Motor neuron (in vitro differentiated cells): ENCODE measurements at regions not wholly inside any gene's neighbourhood (a gene's known extent, or its start where the extent isn't known, plus 50 kb on each side); places are given as distances from the start of the nearest gene placed in this dataset.
A peak's percentile ranks its signal among the peaks of the same experiment; 100 is the strongest.

Source experiments
- ATAC-seq, 8 experiments: fragments of 200-7000 bp; cut with Tn5 transposase; replicated peaks in 6 of 8; 2 replicates each; pipeline ENCODE4 v1.8.0; 2021; ENCODE audit warnings: mild to moderate bottlenecking in 8 of 8, moderate library complexity in 8 of 8
- H3K27ac ChIP-seq, 2 donors: fragments of 250-450 bp; sonication (Bioruptor Pico); 2 replicates each; pipeline ENCODE4 v1.9.0; 2021; ENCODE audit warnings: antibody characterized with exemption in 2 of 2, mild to moderate bottlenecking in 2 of 2, moderate library complexity in 1 of 2
- H3K4me1 ChIP-seq, 2 donors: fragments of 250-450 bp; sonication (Bioruptor Pico); replicated peaks in 1 of 2; 2 replicates each; pipeline ENCODE4 v1.6.1; 2021; ENCODE audit warnings: antibody characterized with exemption in 2 of 2, mild to moderate bottlenecking in 2 of 2, moderate library complexity in 1 of 2
- H3K4me3 ChIP-seq, 5 donors: fragments of 250-450 bp; sonication (Bioruptor Pico); 2 replicates each; pipeline ENCODE4 v1.9.0; 2021; ENCODE audit warnings: antibody characterized with exemption in 5 of 5, mild to moderate bottlenecking in 5 of 5, moderate library complexity in 4 of 5
- WGBS, 10 experiments: fragments of 450-650 bp; shearing (Covaris generic); methylation state at CpG; one replicate each; pipeline ENCODE4 v1.0.0; 2022; 5-methylcytosine and 5-hydroxymethylcytosine counted together
- in situ Hi-C, 9 experiments: fragments of 400-800 bp; cut with MboI; loops; one replicate each; pipeline ENCODE4 v1.15.0; 2021; ENCODE audit warnings: low sequenced_read_pairs in 9 of 9, low pct_unique_long_range_greater_than_20kb in 2 of 9; ENCODE audit not compliant: unreplicated experiment in 9 of 9

- ATAC-seq, result no peak
- in situ Hi-C loops, result no loop called here
- 8 to 94% (median 79%) methylated on average over 1 to 4 of the region's 4 CpGs for WGBS, 10 experiments
- Histone ChIP-seq H3K27ac (no peak overlapping the region), H3K4me1 (no peaks in the 10 kb centered on the region), H3K4me3 (no peak overlapping the region)
Measured at GRCh38 chr12:3972576-3972975, 99.4 kb upstream of the PARP11 start.

GRCh38 chr12:3968523-3968922 is 95.3 kb upstream of the PARP11 start:
- peaks cover 0 to 2% of the 10 kb centered on the region in 2 donors for H3K4me1 ChIP-seq
- 10 to 100% (median 69%) methylated on average over 1 to 4 of the region's 4 CpGs; no CpG with 5 or more reads in 5 of the 10 experiments for WGBS, 10 experiments
- no peak overlapping the region for H3K27ac ChIP-seq
- in situ Hi-C loops, result no loop called here
- H3K4me3 ChIP-seq, result no peak overlapping the region
- ATAC-seq, result no peak

- no peak for ATAC-seq
- peaks cover 0 to 2% of the 10 kb centered on the region in 2 donors for H3K4me1 ChIP-seq
- no peak overlapping the region for H3K27ac ChIP-seq
- H3K4me3 ChIP-seq, result no peak overlapping the region
- in situ Hi-C loops, result no loop called here
- WGBS, 10 experiments, result 0 to 100% (median 61%) methylated on average over 1 to 5 of the region's 11 CpGs; no CpG with 5 or more reads in 1 of the 10 experiments
Measured at GRCh38 chr12:3967556-3968160, 94.5 kb upstream of the PARP11 start.

- Histone ChIP-seq H3K27ac (no peak overlapping the region), H3K4me1 (peaks cover 0 to 2% of the 10 kb centered on the region in 2 donors), H3K4me3 (no peak overlapping the region)
- in situ Hi-C loops, result no loop called here
- whole genome bisulfite sequencing, 10 experiments, result 0 to 96% (median 80%) methylated on average over 1 to 3 of the region's 3 CpGs; no CpG with 5 or more reads in 3 of the 10 experiments
- ATAC-seq, result no peak
Measured at GRCh38 chr12:3966376-3966775, 93.2 kb upstream of the PARP11 start.

GRCh38 chr12:3965046-3965445 is 91.8 kb upstream of the PARP11 start:
- Histone ChIP-seq H3K4me3 (no peak overlapping the region), H3K4me1 (peaks cover 0 to 2% of the 10 kb centered on the region in 2 donors), H3K27ac (no peak overlapping the region)
- ATAC-seq, result peak in 6 of 8 experiments; percentile 52 to 96 (median 94)
- 0 to 100% (median 85%) methylated on average over 1 to 3 of the region's 3 CpGs; no CpG with 5 or more reads in 1 of the 10 experiments for WGBS, 10 experiments
- in situ Hi-C loops, result no loop called here

GRCh38 chr12:3964439-3964838 is 91.2 kb upstream of the PARP11 start:
- Histone ChIP-seq H3K4me1 (peaks cover 0 to 2% of the 10 kb centered on the region in 2 donors), H3K4me3 (no peak overlapping the region), H3K27ac (no peak overlapping the region)
- in situ Hi-C loops, result no loop called here
- whole genome bisulfite sequencing, 10 experiments, result 0 to 100% (median 52%) methylated on average over 1 to 6 of the region's 9 CpGs; no CpG with 5 or more reads in 3 of the 10 experiments
- peak in 2 of 8 experiments; percentile 10 to 40 for ATAC-seq

- ATAC-seq, result no peak
- in situ Hi-C loops, result no loop called here
- Histone ChIP-seq H3K4me3 (no peak overlapping the region), H3K4me1 (peaks cover 0 to 2% of the 10 kb centered on the region in 2 donors), H3K27ac (no peak overlapping the region)
- 14 to 100% (median 94%) methylated on average over 1 to 5 of the region's 8 CpGs; no CpG with 5 or more reads in 2 of the 10 experiments for WGBS, 10 experiments
Measured at GRCh38 chr12:3962631-3963483, 89.7 kb upstream of the PARP11 start.

GRCh38 chr12:3961591-3961990 is 88.4 kb upstream of the PARP11 start:
- Histone ChIP-seq H3K27ac (no peak overlapping the region), H3K4me3 (no peak overlapping the region), H3K4me1 (peaks cover 0 to 2% of the 10 kb centered on the region in 2 donors)
- 25 to 100% (median 92%) methylated on average over 1 to 7 of the region's 9 CpGs; no CpG with 5 or more reads in 1 of the 10 experiments for WGBS, 10 experiments
- ATAC-seq, result no peak
- in situ Hi-C loops, result no loop called here

- H3K4me1 ChIP-seq, result no peaks in the 10 kb centered on the region
- ATAC-seq, result no peak
- in situ Hi-C loops, result no loop called here
- H3K27ac ChIP-seq, result no peak overlapping the region
- no peak overlapping the region for H3K4me3 ChIP-seq
- WGBS, 10 experiments, result 38 to 100% (median 83%) methylated on average over 1 to 8 of the region's 10 CpGs
Measured at GRCh38 chr12:3959799-3960560, 86.8 kb upstream of the PARP11 start.

- in situ Hi-C loops, result no loop called here
- H3K4me1 ChIP-seq, result no peaks in the 10 kb centered on the region
- 17 to 91% (median 78%) methylated on average over 1 to 5 of the region's 6 CpGs; no CpG with 5 or more reads in 2 of the 10 experiments for WGBS, 10 experiments
- ATAC-seq, result no peak
- H3K27ac ChIP-seq, result no peak overlapping the region
- no peak overlapping the region for H3K4me3 ChIP-seq
Measured at GRCh38 chr12:3958534-3958933, 85.3 kb upstream of the PARP11 start.

- H3K27ac ChIP-seq, result no peak overlapping the region
- 20 to 93% (median 87%) methylated on average over 3 to 21 of the region's 23 CpGs; no CpG with 5 or more reads in 1 of the 10 experiments for WGBS, 10 experiments
- in situ Hi-C loops, result no loop called here
- no peak overlapping the region for H3K4me3 ChIP-seq
- peak in 1 of 8 experiments; percentile 47 for ATAC-seq
- no peaks in the 10 kb centered on the region for H3K4me1 ChIP-seq
Measured at GRCh38 chr12:3951380-3952135, 78.4 kb upstream of the PARP11 start.

- no peak overlapping the region for H3K4me3 ChIP-seq
- in situ Hi-C loops, result no loop called here
- WGBS, 10 experiments, result 10 to 92% (median 63%) methylated on average over 2 to 7 of the region's 7 CpGs
- no peaks in the 10 kb centered on the region for H3K4me1 ChIP-seq
- no peak overlapping the region for H3K27ac ChIP-seq
- no peak for ATAC-seq
Measured at GRCh38 chr12:3950714-3951320, 77.6 kb upstream of the PARP11 start.
